ENCODE measurements at regions not wholly inside any gene's neighbourhood (a gene's known extent, or its start where the extent isn't known, plus 50 kb on each side); places are given as distances from the start of the nearest gene placed in this dataset.

- no peak for TF ChIP-seq RERE (CRISPR knock-in tag; IDR thresholded peaks at IDR 0.05; ENCODE audit: borderline replicate concordance)
- TF ChIP-seq POLR2B (IDR thresholded peaks at IDR 0.05; ENCODE audit: low read depth, partially characterized antibody), result no peak
- TF ChIP-seq ZNF184 (CRISPR knock-in tag; IDR thresholded peaks at IDR 0.05), result no peak
- no peak for TF ChIP-seq SOX6 (IDR thresholded peaks at IDR 0.05)
- TF ChIP-seq RBFOX2 (IDR thresholded peaks at IDR 0.05; ENCODE audit: low read depth, low read length), result no peak
- TF ChIP-seq EGR1 (conservative IDR thresholded peaks at IDR 0.05), result no peak
- TF ChIP-seq AFF1 (IDR thresholded peaks at IDR 0.05; ENCODE audit: low read depth in 1 of 2, partially characterized antibody in 2 of 2), result no peak
- no peak for TF ChIP-seq SMARCC2 (IDR thresholded peaks at IDR 0.05; ENCODE audit: low read depth)
- no peak for TF ChIP-seq ZNF512 (tag; IDR thresholded peaks at IDR 0.05)
Observed at GRCh38 chr3:40846451-40846850, 321.7 kb downstream of the ZNF621 start (continued).
